ENCODE measurements at regions not wholly inside any gene's neighbourhood (a gene's known extent, or its start where the extent isn't known, plus 50 kb on each side); places are given as distances from the start of the nearest gene placed in this dataset.

- no peak for DNase-seq
- Mint-ChIP-seq H3K27ac (no peak overlapping the region), H3K4me1 (no peaks in the 10 kb centered on the region), H3K9me3 (peaks cover 0 to 4% (median 2%) of the 10 kb centered on the region in 6 donors), H3K36me3 (peaks cover 0 to 4% (median 0%) of the 10 kb centered on the region in 3 donors), H3K27me3 (ENCODE audit: low read depth in 3 of 3) (peaks cover 0 to 6% (median 2%) of the 10 kb centered on the region in 3 donors), H3K4me3 (no peak overlapping the region)
Observed at GRCh38 chr16:47888142-47888541, 267.7 kb downstream of the ABCC12 start.

GRCh38 chr16:47887496-47887895 is 268.3 kb downstream of the ABCC12 start:
- H3K27ac Mint-ChIP-seq = no peak overlapping the region
- H3K4me1 Mint-ChIP-seq = no peaks in the 10 kb centered on the region
- peaks cover 0 to 4% (median 0%) of the 10 kb centered on the region in 3 donors for H3K36me3 Mint-ChIP-seq
- DNase-seq = no peak
- H3K9me3 Mint-ChIP-seq = peaks cover 0 to 4% (median 4%) of the 10 kb centered on the region in 6 donors
- H3K27me3 Mint-ChIP-seq (ENCODE audit: low read depth in 3 of 3) = peaks cover 0 to 6% (median 2%) of the 10 kb centered on the region in 3 donors
- no peak overlapping the region for H3K4me3 Mint-ChIP-seq

GRCh38 chr16:47886631-47887415 is 269.0 kb downstream of the ABCC12 start:
- H3K9me3 Mint-ChIP-seq = peaks cover 0 to 4% (median 4%) of the 10 kb centered on the region in 6 donors
- H3K4me1 Mint-ChIP-seq = no peaks in the 10 kb centered on the region
- peaks cover 2 to 6% (median 5%) of the 10 kb centered on the region in 3 donors for H3K27me3 Mint-ChIP-seq (ENCODE audit: low read depth in 3 of 3)
- H3K27ac Mint-ChIP-seq = no peak overlapping the region
- H3K4me3 Mint-ChIP-seq = no peak overlapping the region
- DNase-seq = no peak
- peaks cover 0 to 4% (median 0%) of the 10 kb centered on the region in 3 donors for H3K36me3 Mint-ChIP-seq

- peaks cover 2 to 6% (median 5%) of the 10 kb centered on the region in 3 donors for H3K27me3 Mint-ChIP-seq (ENCODE audit: low read depth in 3 of 3)
- H3K36me3 Mint-ChIP-seq = peaks cover 0 to 4% (median 0%) of the 10 kb centered on the region in 3 donors
- no peak overlapping the region for H3K27ac Mint-ChIP-seq
- H3K4me1 Mint-ChIP-seq = no peaks in the 10 kb centered on the region
- no peak overlapping the region for H3K4me3 Mint-ChIP-seq
- H3K9me3 Mint-ChIP-seq = peaks cover 0 to 4% (median 2%) of the 10 kb centered on the region in 6 donors
- DNase-seq = no peak
Observed at GRCh38 chr16:47886139-47886538, 269.7 kb downstream of the ABCC12 start.

GRCh38 chr16:47885489-47885888 is 270.3 kb downstream of the ABCC12 start:
- H3K27me3 Mint-ChIP-seq (ENCODE audit: low read depth in 3 of 3) = peaks cover 2 to 8% (median 5%) of the 10 kb centered on the region in 3 donors
- DNase-seq = no peak
- H3K4me3 Mint-ChIP-seq = no peak overlapping the region
- H3K27ac Mint-ChIP-seq = no peak overlapping the region
- H3K9me3 Mint-ChIP-seq = peaks cover 0 to 7% (median 2%) of the 10 kb centered on the region in 6 donors
- H3K4me1 Mint-ChIP-seq = no peaks in the 10 kb centered on the region
- peaks cover 0 to 4% (median 0%) of the 10 kb centered on the region in 3 donors for H3K36me3 Mint-ChIP-seq

DNA sequence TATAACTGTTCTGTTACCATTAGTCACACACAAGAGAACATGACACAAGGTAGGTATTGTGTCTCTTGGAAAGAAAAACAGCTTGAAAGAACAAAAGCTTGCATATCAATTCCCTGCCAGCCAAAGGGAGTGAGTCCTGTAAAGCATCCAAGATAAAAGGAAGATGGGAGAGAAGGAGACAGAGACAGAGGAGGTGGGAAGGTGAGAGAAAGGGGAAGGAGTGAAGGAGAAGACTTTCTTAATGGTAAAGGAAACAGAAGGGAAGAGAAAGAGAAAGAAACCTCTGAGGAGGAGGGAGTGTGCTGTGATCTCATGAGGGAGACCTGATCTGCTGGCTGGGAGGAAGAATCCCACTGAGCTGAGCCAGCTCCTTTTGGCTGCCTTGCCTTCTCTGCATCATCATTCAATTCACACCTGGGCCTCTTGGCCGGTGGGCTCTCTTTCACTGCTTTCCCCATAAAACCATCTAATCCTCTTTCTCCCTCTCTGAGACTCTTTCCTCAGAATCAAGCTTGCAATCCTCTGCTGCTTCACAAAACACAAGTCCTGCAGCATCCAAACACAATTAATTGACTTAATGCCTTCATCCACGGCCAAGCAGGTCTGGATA is 271.6 kb downstream of the ABCC12 start:
- Mint-ChIP-seq H3K36me3 (peaks cover 0 to 4% (median 0%) of the 10 kb centered on the region in 3 donors), H3K4me3 (no peak overlapping the region), H3K4me1 (no peaks in the 10 kb centered on the region), H3K27me3 (ENCODE audit: low read depth in 3 of 3) (peaks cover 4 to 5% (median 4%) of the 10 kb centered on the region in 3 donors), H3K27ac (no peak overlapping the region), H3K9me3 (peaks cover 0 to 5% (median 2%) of the 10 kb centered on the region in 6 donors)
- no peak for DNase-seq

DNA sequence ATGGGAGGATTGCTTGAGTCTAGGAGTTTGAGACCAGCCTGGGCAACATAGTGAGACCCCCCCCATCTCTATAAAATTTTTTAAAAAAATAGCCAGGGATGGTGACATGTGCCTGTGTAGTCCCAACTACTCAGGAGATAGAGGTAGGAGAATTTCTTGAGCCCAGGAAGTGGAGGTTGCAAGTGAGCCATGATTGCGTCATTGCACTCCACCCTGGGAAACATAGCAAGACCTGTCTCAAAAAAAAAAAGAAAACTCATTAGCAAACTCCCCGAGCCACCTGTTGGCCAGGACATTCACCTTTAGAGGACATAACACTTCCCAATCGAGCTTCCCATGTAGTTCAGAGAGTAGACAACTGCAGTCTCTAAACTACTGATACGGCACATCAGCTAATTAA is 274.2 kb downstream of the ABCC12 start:
- peaks cover 0 to 4% (median 0%) of the 10 kb centered on the region in 6 donors for H3K9me3 Mint-ChIP-seq
- no peak for DNase-seq
- no peaks in the 10 kb centered on the region for H3K36me3 Mint-ChIP-seq

GRCh38 chr16:47880653-47881052 is 275.1 kb downstream of the ABCC12 start:
- no peak for DNase-seq
- Mint-ChIP-seq H3K27ac (no peak overlapping the region), H3K36me3 (no peaks in the 10 kb centered on the region), H3K4me3 (no peak overlapping the region), H3K4me1 (no peaks in the 10 kb centered on the region), H3K27me3 (ENCODE audit: low read depth in 3 of 3) (peaks cover 3 to 5% (median 4%) of the 10 kb centered on the region in 3 donors), H3K9me3 (peaks cover 0 to 4% (median 0%) of the 10 kb centered on the region in 6 donors)

More for the DNA sequence above, 274.2 kb downstream of the ABCC12 start:
- H3K4me1 Mint-ChIP-seq = no peaks in the 10 kb centered on the region
- H3K27me3 Mint-ChIP-seq (ENCODE audit: low read depth in 3 of 3) = peaks cover 3 to 5% (median 4%) of the 10 kb centered on the region in 3 donors
- no peak overlapping the region for H3K27ac Mint-ChIP-seq
- H3K4me3 Mint-ChIP-seq = no peak overlapping the region

- Mint-ChIP-seq H3K4me1 (no peaks in the 10 kb centered on the region), H3K9me3 (peaks cover 0 to 3% (median 0%) of the 10 kb centered on the region in 6 donors), H3K36me3 (no peaks in the 10 kb centered on the region), H3K27me3 (ENCODE audit: low read depth in 3 of 3) (peaks cover 3 to 9% (median 5%) of the 10 kb centered on the region in 3 donors), H3K27ac (no peak overlapping the region), H3K4me3 (no peak overlapping the region)
- DNase-seq = no peak
Observed at GRCh38 chr16:47877166-47877565, 278.6 kb downstream of the ABCC12 start.

- no peaks in the 10 kb centered on the region for H3K36me3 Mint-ChIP-seq
- no peak overlapping the region for H3K4me3 Mint-ChIP-seq
Observed at GRCh38 chr16:47876511-47876910, 279.3 kb downstream of the ABCC12 start.

GRCh38 chr16:47873434-47873833 is 282.4 kb downstream of the ABCC12 start:
- Mint-ChIP-seq H3K4me1 (no peaks in the 10 kb centered on the region), H3K27ac (no peak overlapping the region), H3K27me3 (ENCODE audit: low read depth in 3 of 3) (peaks cover 0 to 13% (median 6%) of the 10 kb centered on the region in 3 donors), H3K9me3 (peaks cover 0 to 2% (median 0%) of the 10 kb centered on the region in 6 donors), H3K36me3 (no peaks in the 10 kb centered on the region), H3K4me3 (no peak overlapping the region)
- no peak for DNase-seq

More at GRCh38 chr16:47876511-47876910, 279.3 kb downstream of the ABCC12 start:
- Mint-ChIP-seq H3K27me3 (ENCODE audit: low read depth in 3 of 3) (peaks cover 0 to 9% (median 5%) of the 10 kb centered on the region in 3 donors), H3K4me1 (no peaks in the 10 kb centered on the region), H3K9me3 (peaks cover 0 to 3% (median 0%) of the 10 kb centered on the region in 6 donors), H3K27ac (no peak overlapping the region)
- no peak for DNase-seq

GRCh38 chr16:47872225-47872624 is 283.6 kb downstream of the ABCC12 start:
- H3K36me3 Mint-ChIP-seq = no peaks in the 10 kb centered on the region
- H3K9me3 Mint-ChIP-seq = peaks cover 0 to 3% (median under 1%) of the 10 kb centered on the region in 6 donors
- H3K27me3 Mint-ChIP-seq (ENCODE audit: low read depth in 3 of 3) = peaks cover 0 to 13% (median 6%) of the 10 kb centered on the region in 3 donors
- no peak overlapping the region for H3K4me3 Mint-ChIP-seq
- no peak for DNase-seq
- no peaks in the 10 kb centered on the region for H3K4me1 Mint-ChIP-seq
- H3K27ac Mint-ChIP-seq = no peak overlapping the region

- no peak for DNase-seq
- Mint-ChIP-seq H3K27ac (no peak overlapping the region), H3K4me1 (no peaks in the 10 kb centered on the region), H3K27me3 (ENCODE audit: low read depth in 3 of 3) (peaks cover 1 to 7% (median 7%) of the 10 kb centered on the region in 3 donors), H3K36me3 (no peaks in the 10 kb centered on the region), H3K9me3 (peaks cover 0 to 4% (median under 1%) of the 10 kb centered on the region in 6 donors), H3K4me3 (no peak overlapping the region)
Observed at GRCh38 chr16:47866423-47866822, 289.4 kb downstream of the ABCC12 start.

- Mint-ChIP-seq H3K27ac (no peak overlapping the region), H3K27me3 (ENCODE audit: low read depth in 3 of 3) (peaks cover 1 to 7% (median 3%) of the 10 kb centered on the region in 3 donors), H3K4me3 (no peak overlapping the region), H3K4me1 (no peaks in the 10 kb centered on the region), H3K9me3 (peaks cover 0 to 3% (median under 1%) of the 10 kb centered on the region in 6 donors), H3K36me3 (no peaks in the 10 kb centered on the region)
- DNase-seq = no peak
Observed at GRCh38 chr16:47865337-47865855, 290.4 kb downstream of the ABCC12 start.

Data from immature natural killer cell (primary cell).